NCI-H2107 treated with DMSO at 0.1 percent for 48 hours (cell line): ENCODE measurements at regions not wholly inside any gene's neighbourhood (a gene's known extent, or its start where the extent isn't known, plus 50 kb on each side); places are given as distances from the start of the nearest gene placed in this dataset.

Source experiments
- DNase-seq: peaks from one replicate; lab custom pipeline; 2025; ENCODE audit not compliant: unreplicated experiment; lab: John Stamatoyannopoulos, UW

GRCh38 chr3:83729576-83729975, 1229.2 kb upstream of the CADM2 start:
- DNase-seq: no peak

GRCh38 chr3:83734656-83735055, 1224.1 kb upstream of the CADM2 start:
- DNase-seq: no peak

- no peak for DNase-seq
Measured at GRCh38 chr3:83738202-83738601, 1220.6 kb upstream of the CADM2 start.

GRCh38 chr3:83740504-83740903, 1218.3 kb upstream of the CADM2 start:
- DNase-seq: no peak

- no peak for DNase-seq
Measured at GRCh38 chr3:83765956-83766355, 1192.8 kb upstream of the CADM2 start.

- no peak for DNase-seq
Measured at GRCh38 chr3:83769791-83770663, 1188.8 kb upstream of the CADM2 start.

- no peak for DNase-seq
Measured at GRCh38 chr3:83770664-83771402, 1188.0 kb upstream of the CADM2 start.

- DNase-seq: no peak
Measured at GRCh38 chr3:83802801-83803200, 1156.0 kb upstream of the CADM2 start.

GRCh38 chr3:83807511-83807910, 1151.3 kb upstream of the CADM2 start:
- no peak for DNase-seq

GRCh38 chr3:83813176-83813575, 1145.6 kb upstream of the CADM2 start:
- DNase-seq: no peak

- DNase-seq: no peak
Measured at GRCh38 chr3:83816653-83817052, 1142.1 kb upstream of the CADM2 start.

GRCh38 chr3:83821506-83821905, 1137.3 kb upstream of the CADM2 start:
- no peak for DNase-seq

- no peak for DNase-seq
Measured at GRCh38 chr3:83823095-83823494, 1135.7 kb upstream of the CADM2 start.

- DNase-seq: no peak
Measured at GRCh38 chr3:83835040-83835439, 1123.7 kb upstream of the CADM2 start.

- DNase-seq: no peak
Measured at GRCh38 chr3:83842511-83842910, 1116.3 kb upstream of the CADM2 start.

GRCh38 chr3:83843716-83844115, 1115.1 kb upstream of the CADM2 start:
- no peak for DNase-seq

- DNase-seq: no peak
Measured at GRCh38 chr3:83849106-83849730, 1109.6 kb upstream of the CADM2 start.

- no peak for DNase-seq
Measured at GRCh38 chr3:83863380-83863779, 1095.4 kb upstream of the CADM2 start.

- no peak for DNase-seq
Measured at GRCh38 chr3:83868909-83869567, 1089.8 kb upstream of the CADM2 start.

GRCh38 chr3:83873550-83873949, 1085.2 kb upstream of the CADM2 start:
- DNase-seq: no peak

GRCh38 chr3:83877910-83878309, 1080.9 kb upstream of the CADM2 start:
- no peak for DNase-seq
